ENCODE measurements at regions not wholly inside any gene's neighbourhood (a gene's known extent, or its start where the extent isn't known, plus 50 kb on each side); places are given as distances from the start of the nearest gene placed in this dataset.
"Not testable (repeated sequence)": the region's sequence is repeated elsewhere in the genome, so short reads cannot be mapped to it uniquely, and the experiment has no call there.

DNA sequence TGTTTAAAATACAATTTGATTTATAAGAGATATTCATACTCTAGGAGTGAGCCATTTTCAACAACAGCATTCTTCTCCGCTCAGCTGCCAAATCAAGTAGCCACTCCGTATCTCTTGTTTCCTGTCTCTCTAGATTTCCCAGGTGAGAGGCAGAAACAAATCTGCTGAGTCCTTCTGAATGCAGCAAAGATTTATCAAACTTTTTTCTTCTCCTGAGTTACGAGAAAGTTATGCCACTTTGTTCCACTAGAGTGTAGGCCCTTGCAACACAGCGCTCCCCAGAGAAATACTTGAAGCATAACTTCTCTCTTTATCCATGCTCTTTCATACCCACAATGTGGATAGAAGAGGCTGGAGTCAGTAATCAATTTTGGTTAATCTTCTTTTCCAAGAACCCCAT, 1960.8 kb downstream of the OLFM4 start:
- DNase-seq (ENCODE audit: low read depth in 4 of 4, low spot score in 3 of 4): no peak

- no peak for DNase-seq (ENCODE audit: low read depth in 4 of 4, low spot score in 3 of 4)
Measured at GRCh38 chr13:54999399-54999907, 1970.8 kb downstream of the OLFM4 start.

- no peak for DNase-seq (ENCODE audit: low read depth in 4 of 4, low spot score in 3 of 4)
Measured at GRCh38 chr13:55000043-55000442, 1971.4 kb downstream of the OLFM4 start.

- no peak for DNase-seq (ENCODE audit: low read depth in 4 of 4, low spot score in 3 of 4)
Measured at GRCh38 chr13:55000844-55001243, 1972.2 kb downstream of the OLFM4 start.

DNA sequence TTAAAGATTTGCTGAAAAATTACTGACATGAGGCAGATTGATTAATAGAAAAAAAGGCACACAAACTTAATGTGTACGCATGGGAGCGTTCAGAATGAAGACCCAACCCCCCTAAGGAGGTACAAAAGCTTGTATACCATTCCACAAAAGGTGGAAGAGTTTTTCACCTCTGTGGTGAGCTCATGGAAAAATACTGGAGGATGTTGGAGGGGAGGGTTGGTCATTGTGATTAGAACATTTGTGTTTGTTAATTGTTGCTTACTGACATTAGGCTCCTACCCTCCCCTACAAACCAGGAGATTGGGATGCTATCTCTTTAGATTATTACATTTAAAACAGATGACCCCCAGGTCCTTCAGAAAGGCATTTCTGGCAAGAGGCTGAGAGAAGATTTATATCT, 1973.3 kb downstream of the OLFM4 start:
- DNase-seq (ENCODE audit: low read depth in 4 of 4, low spot score in 3 of 4): no peak

GRCh38 chr13:55007681-55008080, 1979.1 kb downstream of the OLFM4 start:
- DNase-seq (ENCODE audit: low read depth in 4 of 4, low spot score in 3 of 4): no peak

GRCh38 chr13:55013051-55013450, 1984.4 kb downstream of the OLFM4 start:
- peak in 1 of 4 donors; percentile 0 for DNase-seq (ENCODE audit: low read depth in 4 of 4, low spot score in 3 of 4)

DNA sequence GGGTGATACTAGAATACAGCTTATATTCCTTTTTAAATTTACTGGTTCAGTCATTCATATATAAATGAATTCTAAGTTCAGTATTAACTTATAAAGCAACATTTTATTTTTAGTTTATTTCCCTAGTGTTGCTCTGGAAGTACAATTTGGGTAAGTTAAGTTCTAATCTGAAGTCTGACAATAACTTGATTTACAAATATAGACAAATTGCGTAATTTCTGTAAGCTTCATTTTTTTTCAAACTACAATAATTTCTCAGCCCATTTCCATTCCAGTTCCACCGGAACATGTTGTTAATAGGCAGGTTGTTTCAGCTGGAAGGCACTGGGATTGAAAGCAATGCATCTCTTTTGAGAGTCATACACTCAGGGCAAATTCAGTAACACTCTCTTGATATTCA, 2000.7 kb downstream of the OLFM4 start:
- DNase-seq (ENCODE audit: low read depth in 4 of 4, low spot score in 3 of 4): no peak

DNA sequence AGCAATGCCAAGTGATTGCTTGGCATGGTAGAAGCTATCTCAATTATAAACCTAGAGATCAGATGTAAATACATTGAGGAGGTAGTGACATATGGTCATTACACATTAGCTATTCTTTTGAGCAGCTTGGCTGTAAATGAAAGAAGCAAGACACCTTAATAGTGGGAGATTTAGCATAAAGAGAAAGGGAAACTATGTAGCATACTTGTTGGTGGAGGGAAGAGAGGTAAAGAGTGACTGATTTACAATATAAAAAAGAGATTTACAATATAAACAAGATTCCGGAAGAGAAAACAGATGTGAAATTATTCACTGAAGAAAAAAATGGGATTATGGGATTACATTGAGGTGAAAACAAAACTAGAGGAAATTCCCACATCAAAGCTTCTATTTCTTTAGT, 2009.6 kb downstream of the OLFM4 start:
- no peak for DNase-seq (ENCODE audit: low read depth in 4 of 4, low spot score in 3 of 4)

- not testable (repeated sequence) for DNase-seq (ENCODE audit: low read depth in 4 of 4, low spot score in 3 of 4)
Measured at GRCh38 chr13:55053891-55054550, 2025.4 kb downstream of the OLFM4 start.

DNA sequence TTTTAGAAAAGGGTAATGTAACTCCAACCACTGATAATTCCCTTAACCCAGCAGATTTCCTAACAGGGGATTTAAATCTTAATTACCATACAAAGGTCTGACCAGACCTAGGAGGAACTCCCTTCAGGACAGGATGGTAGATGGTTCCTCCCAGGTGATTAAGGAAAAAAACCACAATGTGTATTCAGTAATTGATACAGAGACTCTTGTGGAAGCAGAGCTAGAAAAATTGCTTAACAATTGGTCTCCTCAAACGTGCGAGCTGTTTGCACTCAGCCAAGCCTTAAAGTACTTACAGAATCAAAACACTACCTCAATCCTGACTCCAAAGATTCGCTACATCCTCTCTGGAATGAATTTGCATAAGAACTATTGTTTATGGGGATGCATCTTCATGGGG, 2027.1 kb downstream of the OLFM4 start:
- DNase-seq (ENCODE audit: low read depth in 4 of 4, low spot score in 3 of 4): not testable (repeated sequence)

DNA sequence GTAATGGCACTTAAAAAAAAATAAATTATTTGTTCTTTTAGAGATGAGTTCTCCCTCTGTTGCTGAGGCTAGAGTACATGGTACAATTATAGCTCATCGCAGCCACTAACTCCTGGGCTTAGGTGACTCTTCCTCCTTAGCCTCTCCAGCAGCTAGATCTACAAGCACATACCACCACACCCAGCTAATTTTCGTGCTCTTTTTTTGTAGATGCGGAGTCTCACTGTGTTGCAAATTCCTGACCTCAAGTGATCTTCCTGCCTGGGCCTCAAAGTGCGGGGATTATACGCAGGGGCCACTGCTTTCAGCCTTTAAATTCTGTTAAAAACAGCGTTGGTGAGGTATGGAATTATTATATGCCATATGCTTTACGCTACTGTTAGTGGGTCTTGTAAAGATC, 2034.0 kb downstream of the OLFM4 start:
- no peak for DNase-seq (ENCODE audit: low read depth in 4 of 4, low spot score in 3 of 4)

- no peak for DNase-seq (ENCODE audit: low read depth in 4 of 4, low spot score in 3 of 4)
Measured at GRCh38 chr13:55067946-55068345, 2039.3 kb downstream of the OLFM4 start.

- no peak for DNase-seq (ENCODE audit: low read depth in 4 of 4, low spot score in 3 of 4)
Measured at GRCh38 chr13:55069746-55070145, 2041.1 kb downstream of the OLFM4 start.

DNA sequence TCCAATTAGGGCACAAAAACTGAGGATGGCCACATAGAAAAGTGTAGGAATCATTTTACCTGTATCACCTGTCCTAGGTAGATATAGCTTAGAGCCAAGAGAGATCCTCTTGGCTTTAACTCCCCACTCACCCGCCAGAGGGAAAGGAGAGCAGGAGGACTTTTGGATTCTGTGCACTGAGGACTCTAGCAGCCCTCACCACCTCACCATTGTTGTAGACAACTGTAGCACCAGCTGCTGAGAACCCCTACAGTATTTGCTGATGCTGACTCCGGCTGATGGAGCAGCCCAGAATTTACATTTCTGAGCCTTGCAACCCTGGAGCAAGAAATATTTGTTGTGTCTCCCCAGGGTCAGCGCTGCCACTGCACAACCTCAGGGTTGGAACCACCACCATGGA, 2044.4 kb downstream of the OLFM4 start:
- no peak for DNase-seq (ENCODE audit: low read depth in 4 of 4, low spot score in 3 of 4)

- no peak for DNase-seq (ENCODE audit: low read depth in 4 of 4, low spot score in 3 of 4)
Measured at GRCh38 chr13:55084630-55085029, 2056.0 kb downstream of the OLFM4 start.

- no peak for DNase-seq (ENCODE audit: low read depth in 4 of 4, low spot score in 3 of 4)
Measured at GRCh38 chr13:55087085-55087484, 2053.6 kb upstream of the PRR20A start.

- DNase-seq (ENCODE audit: low read depth in 4 of 4, low spot score in 3 of 4): no peak
Measured at GRCh38 chr13:55090612-55091011, 2050.1 kb upstream of the PRR20A start.

- DNase-seq (ENCODE audit: low read depth in 4 of 4, low spot score in 3 of 4): no peak
Measured at GRCh38 chr13:55091172-55091571, 2049.5 kb upstream of the PRR20A start.

DNA sequence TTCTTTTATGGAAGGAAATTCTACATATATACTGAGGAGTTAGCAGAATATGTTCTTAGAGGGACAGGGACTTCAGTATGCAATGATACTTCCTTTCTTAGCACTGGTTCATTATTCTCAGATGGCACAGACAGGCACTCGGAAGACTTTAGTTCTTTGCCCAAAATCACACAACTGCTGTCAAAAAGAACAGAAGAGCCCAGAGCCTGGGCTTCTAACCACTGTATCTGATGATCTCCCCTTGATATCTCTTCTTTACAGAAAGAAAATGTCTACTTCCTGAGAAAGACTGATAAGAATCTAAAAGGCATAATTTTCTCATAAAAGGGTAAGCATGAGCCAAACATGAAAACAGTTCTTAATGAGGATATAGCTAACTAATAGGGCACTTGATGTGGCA, 2034.2 kb upstream of the PRR20A start:
- no peak for DNase-seq (ENCODE audit: low read depth in 4 of 4, low spot score in 3 of 4)

DNA sequence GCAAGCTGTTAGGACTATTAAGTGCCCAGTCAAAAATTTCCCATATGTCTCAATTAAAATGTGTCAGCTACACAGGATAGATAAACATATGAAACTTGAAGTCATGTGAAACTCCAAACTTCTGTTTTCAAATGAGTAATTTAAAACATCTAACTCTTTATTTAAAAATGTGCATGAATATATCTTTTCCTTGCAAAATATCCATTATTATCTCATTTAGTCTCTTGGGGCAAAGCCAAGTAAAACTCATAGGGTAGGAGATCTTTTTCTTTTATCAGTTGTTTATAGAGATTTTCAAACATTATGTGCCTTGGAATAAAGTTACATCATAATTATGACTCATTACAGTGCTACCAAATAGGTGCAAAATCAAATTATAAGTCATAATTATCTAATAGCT, 2020.1 kb upstream of the PRR20A start:
- no peak for DNase-seq (ENCODE audit: low read depth in 4 of 4, low spot score in 3 of 4)

DNA sequence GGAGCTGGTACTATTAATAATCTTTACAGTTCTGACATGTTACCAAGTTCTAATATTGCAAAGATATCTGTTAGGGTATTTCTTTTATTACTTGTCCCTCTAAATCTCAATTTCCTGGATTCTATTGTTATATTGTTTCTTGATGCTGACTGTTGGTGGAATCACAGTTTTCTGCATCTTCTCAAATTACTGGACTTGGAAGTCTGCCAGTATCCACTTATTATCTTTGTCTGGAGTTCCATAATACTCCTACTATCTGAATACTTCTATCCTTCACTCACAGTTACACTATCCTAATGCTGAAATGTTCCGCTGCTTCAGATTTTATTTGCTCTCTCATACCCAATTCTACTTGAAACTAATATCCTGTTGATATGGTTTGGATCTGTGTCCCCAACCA, 1985.7 kb upstream of the PRR20A start:
- no peak for DNase-seq (ENCODE audit: low read depth in 4 of 4, low spot score in 3 of 4)

DNA sequence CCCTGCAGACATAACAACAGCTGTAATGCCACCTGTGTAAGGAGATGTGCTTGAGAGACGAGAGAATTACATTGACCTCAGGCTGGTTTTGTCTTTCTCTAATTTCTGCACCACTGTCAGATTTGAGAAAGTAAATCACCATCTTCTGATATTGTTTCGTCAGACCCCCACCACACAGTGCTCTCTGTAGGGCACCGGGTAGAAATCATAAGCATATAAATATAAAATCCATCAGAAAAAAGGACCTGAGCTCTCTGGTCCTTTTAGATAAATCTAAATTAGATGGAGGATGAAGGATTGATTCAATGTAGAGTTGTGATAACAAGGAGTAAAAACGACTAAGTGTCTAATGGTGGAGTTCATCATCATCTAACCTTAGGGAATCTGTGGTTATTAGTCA, 1981.0 kb upstream of the PRR20A start:
- DNase-seq (ENCODE audit: low read depth in 4 of 4, low spot score in 3 of 4): no peak

All from left renal pelvis (tissue), 4 donors.